Sigmoid colon (tissue), 6 donors: ENCODE measurements at regions not wholly inside any gene's neighbourhood (a gene's known extent, or its start where the extent isn't known, plus 50 kb on each side); places are given as distances from the start of the nearest gene placed in this dataset.

ENCODE experiments used
- DNase-seq: peaks from one replicate; pipeline ENCODE4 v3.0.0-alpha.2; 2019
- H3K27ac ChIP-seq, 4 donors: fragments of 200-600 bp; sonication (generic); one replicate each; pipeline ENCODE4 v1.5.1; 2016 to 2019; ENCODE audit warnings: mild to moderate bottlenecking in 1 of 4
- H3K27me3 ChIP-seq, 3 donors: fragments of 200-600 bp; sonication (generic); one replicate each; pipeline ENCODE4 v1.5.1; 2019; ENCODE audit warnings: mild to moderate bottlenecking in 1 of 3
- H3K36me3 ChIP-seq, 4 donors: fragments of 200-600 bp; sonication (generic); one replicate each; pipeline ENCODE4 v1.5.1; 2016 to 2019
- H3K4me1 ChIP-seq, 4 donors: fragments of 200-600 bp; sonication (generic); one replicate each; pipeline ENCODE4 v1.5.1; 2017 to 2019
- H3K4me3 ChIP-seq, 4 donors: fragments of 200-600 bp; sonication (generic); one replicate each; pipeline ENCODE4 v1.5.1; 2017 to 2019; ENCODE audit warnings: mild to moderate bottlenecking in 2 of 4, moderate library complexity in 1 of 4
- H3K9me3 ChIP-seq, 4 donors: fragments of 200-600 bp in 3 of 4; sonication (generic) in 3 of 4; one replicate each; pipeline versions ENCODE4 v1.5.1 to v1.6.1; 2013 to 2019
- EP300 ChIP-seq, 4 donors: sonication (generic); formaldehyde crosslinking; IDR thresholded peaks; one replicate each; pipeline ENCODE4 v1.6.1; 2017; ENCODE audit warnings: antibody characterized with exemption in 4 of 4
- POLR2A ChIP-seq, 2 donors: fragments of 450-650 bp; IDR thresholded peaks; one replicate each; pipeline ENCODE4 v1.6.1; 2016; ENCODE audit warnings: antibody characterized with exemption in 2 of 2, mild to moderate bottlenecking in 2 of 2, moderate library complexity in 2 of 2
- POLR2AphosphoS5 ChIP-seq, 4 donors: sonication (generic); formaldehyde crosslinking; IDR thresholded peaks; one replicate each; pipeline ENCODE4 v1.6.1; 2017; ENCODE audit warnings: antibody characterized with exemption in 4 of 4
- WGBS, 2 donors: extraction: QIAGEN DNeasy Blood & Tissue Kit; methylation state at CpG; one replicate each; pipeline ENCODE4 v1.1.7; 2013; 5-methylcytosine and 5-hydroxymethylcytosine counted together
- intact Hi-C: fragments of 100-400 bp; cut with DNase I; formaldehyde crosslinking; loops from one replicate; pipeline ENCODE4 v1.15.1; 2023
- TF ChIP-seq, protein P1 (sequence below), 4 experiments: fragments of 450-650 bp in 3 of 4; fragments of 200-600 bp in 1 of 4; IDR thresholded peaks; one replicate each; pipeline ENCODE4 v1.5.1; 2016 to 2019; ENCODE audit warnings: antibody characterized with exemption in 4 of 4, mild to moderate bottlenecking in 3 of 4, moderate library complexity in 2 of 4
- donor health status: healthy with polysubstance abuse.
- donor health status: healthy.

DNA sequence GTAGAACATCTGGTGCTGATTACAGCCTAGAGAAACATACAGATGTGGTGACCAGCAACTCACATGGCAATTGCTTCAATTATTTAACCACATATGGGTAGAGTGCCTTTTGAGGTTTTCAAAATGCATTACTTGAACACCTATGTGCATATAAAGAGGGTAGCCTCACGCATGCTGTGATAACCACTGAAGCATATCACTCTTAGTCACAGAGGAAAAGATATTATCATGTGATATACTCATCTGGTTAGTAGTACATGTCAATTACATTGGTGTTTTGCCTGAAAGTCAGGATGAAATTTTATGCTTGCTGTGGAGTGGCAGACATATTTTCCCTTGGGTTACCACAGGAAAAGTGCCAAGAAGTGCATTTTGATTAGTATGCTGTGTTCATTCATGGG is 459.3 kb upstream of the AGTR1 start:
- intact Hi-C loops: no loop called here
- Histone ChIP-seq H3K9me3 (no peaks in the 10 kb centered on the region), H3K27me3 (no peaks in the 10 kb centered on the region), H3K36me3 (no peaks in the 10 kb centered on the region), H3K27ac (no peak overlapping the region), H3K4me3 (no peak overlapping the region), H3K4me1 (no peaks in the 10 kb centered on the region)
- no peak for DNase-seq
- WGBS, 2 donors: 86 to 87% methylated on average over 1 of the region's 1 CpG
- TF ChIP-seq, protein P1, sequence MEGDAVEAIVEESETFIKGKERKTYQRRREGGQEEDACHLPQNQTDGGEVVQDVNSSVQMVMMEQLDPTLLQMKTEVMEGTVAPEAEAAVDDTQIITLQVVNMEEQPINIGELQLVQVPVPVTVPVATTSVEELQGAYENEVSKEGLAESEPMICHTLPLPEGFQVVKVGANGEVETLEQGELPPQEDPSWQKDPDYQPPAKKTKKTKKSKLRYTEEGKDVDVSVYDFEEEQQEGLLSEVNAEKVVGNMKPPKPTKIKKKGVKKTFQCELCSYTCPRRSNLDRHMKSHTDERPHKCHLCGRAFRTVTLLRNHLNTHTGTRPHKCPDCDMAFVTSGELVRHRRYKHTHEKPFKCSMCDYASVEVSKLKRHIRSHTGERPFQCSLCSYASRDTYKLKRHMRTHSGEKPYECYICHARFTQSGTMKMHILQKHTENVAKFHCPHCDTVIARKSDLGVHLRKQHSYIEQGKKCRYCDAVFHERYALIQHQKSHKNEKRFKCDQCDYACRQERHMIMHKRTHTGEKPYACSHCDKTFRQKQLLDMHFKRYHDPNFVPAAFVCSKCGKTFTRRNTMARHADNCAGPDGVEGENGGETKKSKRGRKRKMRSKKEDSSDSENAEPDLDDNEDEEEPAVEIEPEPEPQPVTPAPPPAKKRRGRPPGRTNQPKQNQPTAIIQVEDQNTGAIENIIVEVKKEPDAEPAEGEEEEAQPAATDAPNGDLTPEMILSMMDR (IDR thresholded peaks at IDR 0.05): no peak
- no peak for TF ChIP-seq POLR2AphosphoS5 (IDR thresholded peaks at IDR 0.05)
- no peak for TF ChIP-seq POLR2A (IDR thresholded peaks at IDR 0.05)
- TF ChIP-seq EP300 (IDR thresholded peaks at IDR 0.05): no peak

DNA sequence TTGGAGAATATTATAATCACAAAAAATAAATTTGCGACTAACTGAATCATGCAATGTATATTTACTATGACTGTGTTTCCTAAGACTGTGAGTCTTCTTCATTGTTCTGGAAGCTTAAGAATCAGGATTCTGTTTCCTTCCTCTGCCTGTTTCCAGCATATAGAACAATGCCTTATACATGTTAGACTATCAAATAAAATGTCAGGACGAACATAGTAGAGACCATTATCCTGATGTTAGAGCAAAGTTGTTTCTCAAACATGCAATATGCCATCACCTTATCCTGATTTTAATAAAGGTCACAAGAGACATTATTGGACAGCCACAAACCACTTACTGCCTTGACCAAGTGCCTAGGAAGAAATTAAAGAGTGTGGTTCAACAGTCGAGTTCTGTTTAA is 457.4 kb upstream of the AGTR1 start:
- no peaks in the 10 kb centered on the region for H3K4me1 ChIP-seq
- no peaks in the 10 kb centered on the region for H3K36me3 ChIP-seq
- intact Hi-C loops: no loop called here
- no peak for DNase-seq
- no peaks in the 10 kb centered on the region for H3K27me3 ChIP-seq
- no peak overlapping the region for H3K27ac ChIP-seq
- 79 to 85% methylated on average over 3 of the region's 3 CpGs for WGBS, 2 donors
- H3K9me3 ChIP-seq: no peaks in the 10 kb centered on the region
- TF ChIP-seq EP300 (IDR thresholded peaks at IDR 0.05) (no peak), POLR2AphosphoS5 (IDR thresholded peaks at IDR 0.05) (no peak), POLR2A (IDR thresholded peaks at IDR 0.05) (no peak)
- TF ChIP-seq, protein P1 (IDR thresholded peaks at IDR 0.05): no peak
- H3K4me3 ChIP-seq: no peak overlapping the region

- 46 to 60% methylated on average over 1 of the region's 1 CpG for WGBS, 2 donors
- DNase-seq: no peak
- Histone ChIP-seq H3K27ac (no peak overlapping the region), H3K36me3 (no peaks in the 10 kb centered on the region), H3K27me3 (no peaks in the 10 kb centered on the region), H3K9me3 (no peaks in the 10 kb centered on the region), H3K4me1 (no peaks in the 10 kb centered on the region), H3K4me3 (no peak overlapping the region)
- TF ChIP-seq, protein P1 (IDR thresholded peaks at IDR 0.05): no peak
- TF ChIP-seq POLR2A (IDR thresholded peaks at IDR 0.05): no peak
- TF ChIP-seq POLR2AphosphoS5 (IDR thresholded peaks at IDR 0.05): no peak
- no peak for TF ChIP-seq EP300 (IDR thresholded peaks at IDR 0.05)
- intact Hi-C loops: no loop called here
Measured at GRCh38 chr3:148243609-148244008, 454.1 kb upstream of the AGTR1 start.

- H3K27ac ChIP-seq: no peak overlapping the region
- DNase-seq: no peak
- no peak overlapping the region for H3K4me3 ChIP-seq
- no peaks in the 10 kb centered on the region for H3K36me3 ChIP-seq
- no peaks in the 10 kb centered on the region for H3K4me1 ChIP-seq
- intact Hi-C loops: no loop called here
- H3K27me3 ChIP-seq: no peaks in the 10 kb centered on the region
- TF ChIP-seq POLR2AphosphoS5 (IDR thresholded peaks at IDR 0.05) (no peak), EP300 (IDR thresholded peaks at IDR 0.05) (no peak), POLR2A (IDR thresholded peaks at IDR 0.05) (no peak)
- TF ChIP-seq, protein P1 (IDR thresholded peaks at IDR 0.05): no peak
- WGBS, 2 donors: 44 to 56% methylated on average over 3 of the region's 3 CpGs
- no peaks in the 10 kb centered on the region for H3K9me3 ChIP-seq
Measured at GRCh38 chr3:148246291-148246923, 451.3 kb upstream of the AGTR1 start.

GRCh38 chr3:148253713-148254112 is 444.0 kb upstream of the AGTR1 start:
- DNase-seq: no peak
- TF ChIP-seq, protein P1 (IDR thresholded peaks at IDR 0.05): no peak
- TF ChIP-seq EP300 (IDR thresholded peaks at IDR 0.05) (no peak), POLR2A (IDR thresholded peaks at IDR 0.05) (no peak), POLR2AphosphoS5 (IDR thresholded peaks at IDR 0.05) (no peak)

More at GRCh38 chr3:148253713-148254112, 444.0 kb upstream of the AGTR1 start:
- WGBS, 2 donors: 74 to 88% methylated on average over 2 of the region's 2 CpGs
- no peaks in the 10 kb centered on the region for H3K9me3 ChIP-seq
- H3K27ac ChIP-seq: no peak overlapping the region
- H3K4me3 ChIP-seq: no peak overlapping the region
- H3K4me1 ChIP-seq: no peaks in the 10 kb centered on the region
- intact Hi-C loops: no loop called here
- H3K36me3 ChIP-seq: no peaks in the 10 kb centered on the region
- H3K27me3 ChIP-seq: no peaks in the 10 kb centered on the region
